Activated CD4-positive, alpha-beta T cell treated with anti-CD3 and anti-CD28 coated beads, Interleukin-2, amount 10 ng/mL, durations not matched to agents 24 days and 14 days (primary cell): ENCODE measurements at regions not wholly inside any gene's neighbourhood (a gene's known extent, or its start where the extent isn't known, plus 50 kb on each side); places are given as distances from the start of the nearest gene placed in this dataset.
A peak's percentile ranks its signal among the peaks of the same experiment; 100 is the strongest.
"Not testable (repeated sequence)": the region's sequence is repeated elsewhere in the genome, so short reads cannot be mapped to it uniquely, and the experiment has no call there.

ENCODE experiments used
- DNase-seq: peaks from one replicate; pipeline ENCODE4 v3.0.0; 2022
- H3K27ac Mint-ChIP-seq: one replicate; pipeline ENCODE4 v1.8.0; 2022; ENCODE audit warnings: mild to moderate bottlenecking, mixed read lengths
- H3K27me3 Mint-ChIP-seq: one replicate; pipeline ENCODE4 v1.8.0; 2022; ENCODE audit warnings: mixed read lengths
- H3K36me3 Mint-ChIP-seq: one replicate; pipeline ENCODE4 v1.8.0; 2022; ENCODE audit warnings: low read depth, mild to moderate bottlenecking, mixed read lengths
- H3K4me1 Mint-ChIP-seq: one replicate; pipeline ENCODE4 v1.8.0; 2021; ENCODE audit warnings: mixed read lengths
- H3K4me3 Mint-ChIP-seq: one replicate; pipeline ENCODE4 v1.8.0; 2022; ENCODE audit warnings: mild to moderate bottlenecking, moderate library complexity, mixed read lengths
- H3K9me3 Mint-ChIP-seq: one replicate; pipeline ENCODE4 v1.8.0; 2021; ENCODE audit warnings: mixed read lengths
- intact Hi-C: fragments of 100-400 bp; cut with micrococcal nuclease; formaldehyde crosslinking; loops from one replicate; pipeline ENCODE4 v1.15.1; 2023

DNA sequence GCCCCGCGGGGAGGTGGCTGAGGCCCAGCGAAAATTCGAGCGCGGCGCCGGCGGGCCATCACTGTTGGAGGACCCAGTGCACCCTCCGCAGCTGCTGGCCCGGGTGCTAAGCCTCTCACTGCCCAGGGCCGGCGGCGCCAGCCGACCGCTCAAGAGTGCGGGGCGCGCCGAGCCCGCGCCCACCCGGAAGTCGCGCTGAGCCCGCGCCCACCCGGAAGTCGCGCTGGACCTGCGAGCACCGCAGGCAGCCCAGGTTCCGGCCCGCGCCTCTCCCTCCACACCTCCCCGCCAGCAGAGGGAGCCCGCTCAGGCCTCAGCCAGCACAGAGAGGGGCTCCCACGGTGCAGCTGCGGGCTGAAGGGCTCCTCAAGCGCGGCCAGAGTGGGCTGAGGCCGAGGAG is 165.5 kb upstream of the BDP1 start:
- H3K4me3 Mint-ChIP-seq, intact Hi-C loops, H3K9me3 Mint-ChIP-seq, H3K36me3 Mint-ChIP-seq, H3K27me3 Mint-ChIP-seq, H3K27ac Mint-ChIP-seq, H3K4me1 Mint-ChIP-seq: not testable (repeated sequence)
- DNase-seq: peak; percentile 87

DNA sequence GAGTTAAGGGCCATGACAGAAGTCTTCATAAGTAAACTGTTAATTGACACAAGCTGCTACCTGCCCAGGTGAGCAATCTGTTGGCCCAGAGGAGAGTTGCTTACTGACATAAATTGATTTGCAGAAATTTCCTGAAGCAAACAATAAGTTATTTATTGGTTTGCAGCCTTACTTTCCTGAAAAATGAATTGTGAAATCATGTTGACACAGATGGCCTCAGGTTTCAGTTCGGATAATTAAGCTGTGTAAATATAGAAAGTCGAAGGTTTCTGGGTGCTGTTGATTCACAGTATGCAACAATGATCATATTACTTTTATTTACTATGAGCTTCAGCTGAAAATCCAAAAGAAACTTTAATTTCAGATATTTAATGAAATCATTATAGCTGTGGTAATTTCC is 164.5 kb upstream of the BDP1 start:
- H3K4me3 Mint-ChIP-seq, H3K27me3 Mint-ChIP-seq, H3K4me1 Mint-ChIP-seq, H3K9me3 Mint-ChIP-seq, DNase-seq, H3K27ac Mint-ChIP-seq, intact Hi-C loops, H3K36me3 Mint-ChIP-seq: not testable (repeated sequence)
